HEK293T (cell line): ENCODE measurements at regions not wholly inside any gene's neighbourhood (a gene's known extent, or its start where the extent isn't known, plus 50 kb on each side); places are given as distances from the start of the nearest gene placed in this dataset.

Experiments used
- ARNT ChIP-seq: fragments of 450-650 bp; IDR thresholded peaks from 2 replicates; pipeline ENCODE4 v1.6.1; 2017; ENCODE audit warnings: mild to moderate bottlenecking
- BHLHE40 ChIP-seq: fragments of 450-650 bp; IDR thresholded peaks from 2 replicates; pipeline ENCODE4 v1.6.1; 2016; ENCODE audit warnings: mild to moderate bottlenecking, moderate library complexity, borderline replicate concordance
- CTBP1 ChIP-seq: fragments of 450-650 bp; IDR thresholded peaks from 2 replicates; pipeline ENCODE4 v1.6.1; 2016; ENCODE audit warnings: borderline replicate concordance
- ELF4 ChIP-seq: fragments of 450-650 bp; IDR thresholded peaks from 2 replicates; pipeline ENCODE4 v1.6.1; 2017; ENCODE audit warnings: antibody characterized with exemption
- FOXK2 ChIP-seq: fragments of 450-650 bp; IDR thresholded peaks from 2 replicates; pipeline ENCODE4 v1.6.1; 2016; ENCODE audit warnings: mild to moderate bottlenecking
- HDGF ChIP-seq: fragments of 450-650 bp; IDR thresholded peaks from 2 replicates; pipeline ENCODE4 v1.6.1; 2017; ENCODE audit warnings: antibody characterized with exemption, borderline replicate concordance
- PKNOX1 ChIP-seq: fragments of 450-650 bp; IDR thresholded peaks from 2 replicates; pipeline ENCODE4 v1.6.1; 2016
- SP1 ChIP-seq: fragments of 450-650 bp; IDR thresholded peaks from 2 replicates; pipeline ENCODE4 v1.6.1; 2017
- SUZ12 ChIP-seq: fragments of 450-650 bp; IDR thresholded peaks from 2 replicates; pipeline ENCODE4 v1.6.1; 2016; ENCODE audit warnings: mild to moderate bottlenecking
- ZNF384 ChIP-seq: fragments of 450-650 bp; IDR thresholded peaks from 2 replicates; pipeline ENCODE4 v1.6.1; 2016

DNA sequence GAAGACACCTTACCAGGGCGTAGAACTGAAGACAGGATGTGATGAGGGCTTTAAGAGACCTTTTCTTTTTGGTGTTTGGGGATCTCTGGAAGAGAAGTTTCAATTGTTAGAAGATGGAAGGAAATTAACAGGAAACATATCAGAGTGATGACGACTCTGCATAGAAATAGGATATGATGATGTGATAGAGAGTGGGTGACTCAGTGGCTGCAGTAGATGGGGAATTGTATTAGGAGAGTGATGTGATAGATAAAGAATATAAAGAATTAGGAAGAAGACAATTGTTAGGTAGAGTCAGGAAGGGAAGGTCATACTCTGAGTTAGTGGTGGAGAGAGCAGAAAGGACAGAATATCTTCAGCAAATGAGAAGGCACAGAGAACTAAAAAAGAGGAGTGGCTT lies 593.9 kb downstream of the NYAP2 start:
- TF ChIP-seq ZNF384 (no peak), PKNOX1 (no peak), FOXK2 (no peak), ELF4 (no peak), BHLHE40 (no peak), ARNT (no peak), HDGF (no peak), SP1 (no peak), SUZ12 (no peak), CTBP1 (no peak)
